Suppressor macrophage treated with lipopolysaccharide for 4 hours (primary cell): ENCODE measurements at regions not wholly inside any gene's neighbourhood (a gene's known extent, or its start where the extent isn't known, plus 50 kb on each side); places are given as distances from the start of the nearest gene placed in this dataset.

Experiments
- DNase-seq: peaks from one replicate; pipeline ENCODE4 v3.0.0-alpha.2; 2020

DNA sequence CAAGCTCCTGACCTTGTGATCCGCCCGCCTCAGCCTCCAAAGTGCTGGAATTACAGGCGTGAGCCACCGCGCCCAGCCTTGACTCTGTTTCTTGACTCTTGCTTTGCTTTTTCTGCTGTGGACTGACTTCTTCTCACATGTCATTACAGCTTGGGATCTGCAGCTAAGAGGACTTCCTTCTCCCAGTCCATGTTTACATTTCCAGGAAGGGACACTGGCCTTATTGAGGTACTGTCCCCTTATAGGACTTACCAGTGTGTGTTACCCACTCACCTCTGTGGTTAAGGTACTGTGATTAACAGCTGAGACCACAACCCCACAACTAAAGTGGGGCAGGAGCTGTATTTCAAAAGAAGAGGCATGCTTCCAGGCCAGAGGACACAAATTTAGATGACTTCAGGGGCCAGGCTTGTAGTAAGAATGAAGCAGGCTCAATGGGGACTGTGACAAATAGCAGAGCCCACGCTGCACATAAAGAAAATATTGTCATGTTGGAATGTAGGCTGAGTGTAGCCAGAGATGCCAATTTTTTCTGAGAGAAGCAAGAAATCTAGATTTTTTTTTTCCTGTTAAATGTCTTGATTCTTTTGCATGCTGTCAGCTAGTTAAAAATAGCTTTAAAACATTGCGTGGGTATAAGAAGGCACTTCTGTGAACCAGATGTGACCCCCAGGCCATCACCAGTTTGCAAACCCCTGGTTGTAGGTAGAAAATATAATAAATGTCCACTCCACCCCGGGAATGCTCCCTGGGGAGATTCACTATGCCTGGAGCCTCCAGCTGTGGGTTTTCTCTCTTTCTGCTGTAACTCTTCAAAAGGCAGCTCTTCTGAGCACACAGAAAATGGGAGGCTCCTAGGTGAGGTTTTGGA lies 75.0 kb downstream of the PTPDC1 start:
- DNase-seq, result no peak

DNA sequence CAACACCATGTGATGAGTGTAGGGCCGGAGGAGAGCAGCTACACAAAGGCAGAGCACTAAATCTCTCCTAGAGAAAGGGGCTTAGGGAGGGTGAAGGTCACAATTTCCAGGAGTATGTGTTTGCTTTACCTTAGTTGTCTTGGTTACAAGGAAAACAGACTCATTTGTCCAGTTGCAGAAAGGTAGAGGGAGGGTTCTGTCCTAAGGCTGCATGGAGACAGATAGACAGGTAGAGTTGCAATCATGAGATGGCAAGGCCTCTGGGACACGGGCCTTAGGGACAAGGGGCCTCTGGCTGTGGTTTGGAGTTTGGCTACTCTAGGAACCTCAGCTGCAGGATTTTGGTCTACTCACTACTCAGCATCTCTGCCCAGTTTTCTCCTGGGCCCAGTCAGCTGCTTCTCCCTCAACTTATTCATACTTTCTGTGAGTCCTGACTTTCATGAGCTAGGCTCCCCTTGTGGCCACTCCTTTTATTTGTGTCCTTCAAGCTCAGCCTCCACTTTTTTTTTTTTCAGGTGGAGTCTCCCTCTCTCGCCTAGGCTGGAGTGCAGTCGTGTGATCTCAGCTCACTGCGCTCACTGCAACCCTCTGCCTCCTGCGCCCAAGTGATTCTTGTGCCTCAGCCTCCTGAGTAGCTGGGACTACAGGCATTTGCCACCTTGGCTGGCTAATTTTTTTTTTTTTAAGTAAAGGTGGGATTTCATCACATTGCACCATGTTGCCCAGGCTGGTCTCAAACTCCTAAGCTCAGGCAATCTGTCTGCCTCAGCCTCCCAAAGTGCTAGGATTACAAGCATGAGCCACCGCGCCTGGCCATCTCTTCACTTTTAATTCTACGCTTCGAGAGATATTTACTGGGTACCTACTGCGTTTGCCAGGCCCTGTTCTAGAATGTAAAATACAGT lies 76.6 kb downstream of the PTPDC1 start:
- DNase-seq, result no peak

DNA sequence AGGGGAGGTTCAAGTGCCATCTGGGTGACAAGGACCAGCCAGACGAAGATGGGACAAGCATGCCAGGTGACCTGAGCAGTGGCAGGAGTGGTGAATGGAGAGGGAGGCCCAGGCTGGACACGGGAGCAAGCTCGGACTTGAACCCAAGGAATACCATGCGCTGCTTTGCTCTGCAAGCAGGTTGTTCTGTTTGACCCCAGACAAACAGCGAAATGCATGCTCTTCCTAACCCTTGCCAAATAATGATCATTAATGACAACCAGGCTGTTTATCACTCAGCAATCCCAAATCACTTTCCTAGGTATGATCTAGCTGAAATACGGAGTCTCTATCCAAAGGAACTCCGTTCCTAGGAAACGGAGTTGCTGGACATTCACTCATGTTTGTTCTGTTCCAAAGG lies 77.4 kb downstream of the PTPDC1 start:
- no peak for DNase-seq

- no peak for DNase-seq
These were observed 80.7 kb downstream of the PTPDC1 start for GRCh38 chr9:94164806-94165549.

GRCh38 chr9:94165592-94166235 lies 81.5 kb downstream of the PTPDC1 start:
- peak; percentile 99 for DNase-seq

DNA sequence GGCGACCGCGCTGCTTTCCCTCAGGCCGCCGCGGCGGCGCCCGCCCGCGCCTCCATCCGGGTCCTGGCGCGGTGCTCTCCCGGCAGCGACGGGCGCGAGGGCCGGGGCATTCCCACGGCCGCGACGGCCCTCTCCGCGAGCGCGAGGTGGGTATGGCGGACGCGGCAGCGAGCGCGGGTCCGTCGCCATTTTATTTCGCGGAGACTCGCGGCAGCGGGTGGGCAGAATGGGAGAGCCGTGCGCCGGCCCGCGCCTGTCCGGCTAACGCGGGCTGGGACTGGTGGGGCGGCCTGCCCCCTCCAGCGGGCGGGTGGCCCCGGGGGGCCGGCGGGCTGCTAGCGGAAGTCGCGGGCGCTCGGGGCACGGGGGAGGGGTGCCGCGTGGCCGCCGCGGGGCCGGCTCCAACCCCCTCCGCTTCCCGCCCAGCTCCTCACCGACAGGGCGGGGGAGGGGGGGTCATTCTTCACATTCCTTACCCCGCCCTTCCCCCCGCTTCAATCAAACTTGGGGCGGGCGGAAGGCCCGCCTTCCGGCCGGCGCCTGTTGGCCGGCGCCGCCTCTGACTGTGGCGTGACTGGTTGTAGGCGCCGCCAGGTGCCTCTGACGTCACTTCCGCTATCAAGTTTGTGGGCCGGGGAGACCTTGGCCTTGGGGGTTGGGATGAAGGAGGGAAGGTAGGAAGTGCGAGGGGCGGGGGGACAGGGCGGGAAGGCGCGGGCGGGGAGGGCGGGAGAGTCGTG lies 82.1 kb downstream of the PTPDC1 start:
- DNase-seq, result peak; percentile 98

DNA sequence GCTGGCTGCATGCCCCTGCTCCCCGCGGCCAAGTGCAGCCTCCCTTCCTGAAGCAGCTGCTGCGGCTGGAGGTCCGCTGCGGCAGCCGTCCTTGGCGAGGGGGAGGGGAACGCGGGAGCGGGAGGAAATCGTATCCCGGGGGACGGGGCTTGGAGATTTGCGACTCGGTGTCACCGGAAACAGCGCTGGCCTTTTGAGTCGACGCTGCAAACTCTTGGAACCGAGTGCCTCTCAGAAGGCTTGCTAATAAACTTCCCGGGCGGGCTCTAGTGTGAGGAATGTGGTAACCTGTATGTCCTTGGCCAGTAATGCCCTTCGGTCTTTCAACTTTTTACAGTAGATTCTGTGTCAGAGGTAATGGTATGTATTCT lies 82.7 kb downstream of the PTPDC1 start:
- no peak for DNase-seq

GRCh38 chr9:94167376-94167890 lies 83.2 kb downstream of the PTPDC1 start:
- DNase-seq, result no peak

GRCh38 chr9:94168203-94169000 lies 84.1 kb downstream of the PTPDC1 start:
- DNase-seq, result peak; percentile 44

GRCh38 chr9:94169968-94170367 lies 85.7 kb downstream of the PTPDC1 start:
- no peak for DNase-seq

GRCh38 chr9:94173632-94174031 lies 85.5 kb upstream of the ZNF169 start:
- DNase-seq, result no peak

- DNase-seq, result no peak
These were observed 84.9 kb upstream of the ZNF169 start for GRCh38 chr9:94174164-94174563.

- no peak for DNase-seq
These were observed 83.4 kb upstream of the ZNF169 start for GRCh38 chr9:94175669-94176068.

DNA sequence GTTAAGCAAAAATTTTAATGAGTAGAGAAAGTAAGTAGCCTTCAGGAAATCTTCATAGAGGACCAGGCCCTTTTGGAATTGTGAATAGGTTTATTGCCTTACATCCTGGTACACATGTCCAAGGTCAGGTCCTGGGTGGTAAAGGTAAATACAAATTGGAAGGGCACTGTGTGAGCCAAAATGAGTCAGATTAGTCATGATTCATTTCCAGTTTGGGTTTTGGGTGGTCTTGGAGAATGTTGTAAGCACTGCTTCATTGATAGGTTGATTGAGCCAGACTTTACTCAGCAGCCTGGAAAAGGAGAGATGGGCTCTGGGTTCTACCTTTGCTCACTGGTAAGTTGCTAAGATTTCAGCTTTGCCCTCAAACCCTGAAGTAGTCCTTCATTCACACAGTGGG lies 82.5 kb upstream of the ZNF169 start:
- no peak for DNase-seq

DNA sequence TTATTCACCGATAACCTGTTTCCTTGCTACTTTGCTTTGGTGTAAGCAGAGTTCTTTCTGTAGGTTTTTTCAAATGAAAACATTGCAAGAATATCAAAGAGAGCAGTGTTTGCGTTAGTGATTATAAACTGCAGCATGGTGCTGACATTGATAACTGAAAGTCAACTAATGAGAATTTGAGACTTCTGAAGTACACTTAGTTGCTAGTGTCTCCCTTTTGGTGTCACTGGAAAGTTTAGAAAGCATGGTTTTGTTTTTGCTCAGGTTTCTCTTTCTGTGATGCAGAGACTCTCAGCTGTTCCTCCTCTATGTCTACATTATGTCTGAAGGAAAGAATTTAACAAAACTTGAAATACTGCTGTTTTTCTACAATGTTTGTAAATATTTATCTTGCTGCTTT lies 80.2 kb upstream of the ZNF169 start:
- no peak for DNase-seq

- DNase-seq, result no peak
These were observed 77.5 kb upstream of the ZNF169 start for GRCh38 chr9:94181408-94182181.

DNA sequence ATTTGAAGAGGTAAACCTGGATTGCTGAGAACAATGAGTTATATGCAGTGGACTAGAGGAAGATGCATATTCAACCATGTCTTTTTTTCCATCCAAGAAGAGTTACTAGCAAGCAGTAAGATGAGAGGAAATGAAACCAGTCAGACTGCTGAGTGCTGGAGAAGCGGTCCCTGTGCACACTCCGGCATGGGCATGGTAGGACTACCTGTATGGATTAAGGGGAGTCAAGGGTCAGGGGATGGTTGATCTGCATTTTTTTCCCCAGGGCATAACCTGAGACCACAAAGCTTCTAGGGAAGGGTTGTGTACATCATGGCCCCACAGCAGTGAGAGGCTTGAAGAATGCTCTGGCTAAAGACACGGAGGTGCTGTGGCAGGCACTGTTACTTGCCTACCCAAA lies 76.6 kb upstream of the ZNF169 start:
- DNase-seq, result no peak

DNA sequence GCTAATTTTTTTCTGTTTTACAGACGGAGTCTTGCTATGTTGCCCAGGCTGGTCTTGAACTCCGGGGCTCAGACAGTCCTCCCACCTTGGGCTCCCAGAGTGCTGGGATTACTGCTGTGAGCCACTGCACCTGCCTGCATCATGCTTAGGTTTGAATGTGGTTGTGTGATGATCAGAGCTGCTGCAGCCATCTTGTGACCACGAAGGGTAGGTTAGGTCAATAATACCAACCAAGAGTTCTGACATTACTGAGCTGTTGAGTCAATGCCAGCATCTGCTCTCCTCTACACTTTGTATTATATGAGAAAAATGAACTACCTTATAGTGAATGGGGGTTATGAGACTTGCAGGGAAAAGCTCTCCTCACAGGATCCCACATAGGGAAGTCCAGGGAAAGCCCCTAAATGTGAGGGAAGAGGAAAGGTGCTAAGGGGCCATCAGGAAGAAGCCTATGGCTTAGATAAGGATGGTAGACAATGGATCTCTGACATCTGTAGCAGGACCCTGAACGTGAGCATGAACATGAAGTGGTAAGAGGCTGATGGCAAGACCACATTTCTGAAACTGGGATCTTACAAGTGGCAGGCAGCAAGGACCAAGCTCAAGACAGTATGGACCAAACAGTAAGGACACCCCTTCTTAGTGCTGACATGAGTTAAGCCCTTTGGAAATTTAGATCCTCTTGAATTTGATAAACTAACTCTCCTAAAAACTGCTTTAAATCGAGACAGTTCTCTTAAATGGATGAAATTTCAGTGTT lies 75.7 kb upstream of the ZNF169 start:
- DNase-seq, result no peak

DNA sequence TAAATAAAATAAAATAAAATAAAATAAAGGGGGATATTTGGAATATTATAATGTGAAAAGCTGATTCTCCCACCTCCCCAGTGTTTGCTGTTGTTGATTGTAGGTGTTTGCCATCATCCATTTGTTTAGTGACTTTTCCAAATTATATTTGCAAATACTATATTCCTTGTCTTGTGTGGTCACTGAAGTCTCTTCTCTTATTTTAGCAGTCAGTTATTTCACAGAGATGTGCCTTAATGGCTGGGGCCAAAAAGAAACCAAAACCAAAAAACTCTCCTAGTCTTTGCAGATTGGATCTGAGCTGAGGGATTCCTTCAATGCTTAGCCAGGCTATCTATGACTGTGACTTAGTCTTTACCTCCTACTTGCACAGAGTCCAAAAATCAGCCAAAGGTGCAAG lies 70.9 kb upstream of the ZNF169 start:
- no peak for DNase-seq
